ENCODE measurements at regions not wholly inside any gene's neighbourhood (a gene's known extent, or its start where the extent isn't known, plus 50 kb on each side); places are given as distances from the start of the nearest gene placed in this dataset.
"Not testable (repeated sequence)": the region's sequence is repeated elsewhere in the genome, so short reads cannot be mapped to it uniquely, and the experiment has no call there.

DNA sequence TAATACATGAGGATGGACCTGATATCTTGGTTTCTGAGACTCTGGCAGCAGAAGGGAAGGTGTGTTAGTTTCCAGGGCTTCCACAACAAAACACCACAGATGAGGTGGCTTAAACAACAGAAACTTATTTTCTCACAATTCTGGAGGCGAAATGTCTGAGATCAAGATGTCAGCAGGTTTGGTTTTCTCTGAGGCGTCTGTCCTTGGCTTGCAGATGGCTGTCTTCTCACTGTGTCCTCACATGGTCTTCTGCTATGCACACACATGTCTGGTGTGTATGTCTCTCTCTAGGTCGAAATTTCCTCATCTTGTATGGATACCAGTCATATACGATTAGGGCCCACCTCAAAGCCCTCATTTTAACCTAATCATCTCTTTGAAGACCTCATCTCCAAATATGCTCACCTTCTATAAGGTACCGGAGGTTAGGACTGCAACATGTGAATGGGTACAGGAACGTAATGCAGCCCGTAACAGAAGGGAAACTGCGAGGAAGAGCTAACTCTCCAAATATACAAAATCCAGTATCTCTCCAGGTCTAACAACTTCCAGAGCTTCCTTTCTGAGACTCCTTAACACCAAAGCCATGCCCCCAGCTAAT lies 139.8 kb upstream of the SMARCA2 start:
- DNase-seq (ENCODE audit: low spot score): no peak

DNA sequence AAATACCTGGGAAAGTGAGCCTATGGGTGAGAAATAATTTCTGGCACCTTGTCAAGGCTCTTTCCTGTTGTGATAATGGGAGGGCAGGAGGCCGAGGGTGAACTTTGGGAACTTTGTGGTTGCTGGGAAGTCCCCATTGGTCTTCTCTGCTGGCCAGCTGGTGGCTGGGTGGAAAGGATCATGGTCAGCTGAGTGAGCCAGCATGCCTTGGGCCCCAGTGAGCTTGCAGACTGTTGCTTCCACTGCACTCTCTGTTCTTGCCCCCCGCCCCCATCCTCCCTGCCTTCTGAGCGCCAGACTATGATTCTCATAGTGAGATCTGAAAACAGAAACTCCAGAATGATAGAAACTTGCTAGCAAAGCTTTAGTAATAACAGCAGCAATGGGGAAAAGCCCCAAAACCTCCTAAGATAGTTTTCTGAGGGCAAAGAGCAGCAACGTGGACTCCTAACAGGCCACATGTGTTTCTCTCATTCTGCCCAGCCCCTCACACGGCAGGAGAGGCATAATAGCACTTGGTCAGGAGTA lies 139.2 kb upstream of the SMARCA2 start:
- DNase-seq (ENCODE audit: low spot score): no peak

DNA sequence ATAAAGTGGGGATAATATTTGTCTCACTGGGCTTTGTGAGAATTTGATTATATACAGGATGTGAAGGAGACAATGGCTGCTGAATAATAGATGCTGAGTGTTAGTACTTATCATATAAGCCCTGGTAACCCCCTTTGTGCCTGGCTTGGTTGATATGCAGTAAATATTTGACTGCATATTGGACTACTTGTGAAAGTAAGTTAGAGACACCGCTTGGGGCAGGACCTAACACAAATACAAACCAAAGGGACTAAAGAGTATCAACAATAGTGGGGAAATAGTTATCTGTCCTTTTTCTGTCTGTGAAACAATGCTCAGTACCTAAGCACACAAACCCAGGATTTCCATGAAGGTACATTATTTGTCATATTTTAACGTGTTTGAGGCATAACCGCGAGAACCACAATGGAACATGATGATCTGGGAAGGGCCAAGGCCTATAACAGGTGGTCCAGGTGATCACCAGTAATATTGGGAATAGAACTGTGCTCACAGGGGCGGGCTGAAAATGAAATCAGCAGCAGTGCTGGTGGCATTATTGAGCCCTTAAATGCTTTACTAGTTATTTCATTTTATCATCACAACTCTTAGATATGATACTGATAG lies 138.2 kb upstream of the SMARCA2 start:
- no peak for DNase-seq (ENCODE audit: low spot score)

DNA sequence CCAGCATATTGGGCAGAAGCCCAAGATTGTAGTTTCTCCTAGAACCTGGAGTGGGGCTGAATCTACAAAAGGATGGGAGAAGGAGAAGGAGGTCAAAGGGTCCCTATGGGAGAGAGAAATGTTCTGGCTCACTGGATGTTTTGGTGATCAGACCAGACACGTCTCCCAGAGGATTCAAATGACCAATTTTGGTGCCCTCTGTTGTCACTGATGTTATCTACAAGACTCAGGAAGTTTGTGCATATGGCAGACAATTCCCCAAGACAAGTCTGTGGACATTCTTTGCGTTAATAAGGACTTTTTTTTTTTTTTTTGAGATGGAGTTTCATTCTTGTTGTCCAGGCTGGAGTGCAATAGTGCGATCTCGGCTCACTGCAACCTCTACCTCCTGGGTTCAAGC lies 137.2 kb upstream of the SMARCA2 start:
- DNase-seq (ENCODE audit: low spot score): no peak

DNA sequence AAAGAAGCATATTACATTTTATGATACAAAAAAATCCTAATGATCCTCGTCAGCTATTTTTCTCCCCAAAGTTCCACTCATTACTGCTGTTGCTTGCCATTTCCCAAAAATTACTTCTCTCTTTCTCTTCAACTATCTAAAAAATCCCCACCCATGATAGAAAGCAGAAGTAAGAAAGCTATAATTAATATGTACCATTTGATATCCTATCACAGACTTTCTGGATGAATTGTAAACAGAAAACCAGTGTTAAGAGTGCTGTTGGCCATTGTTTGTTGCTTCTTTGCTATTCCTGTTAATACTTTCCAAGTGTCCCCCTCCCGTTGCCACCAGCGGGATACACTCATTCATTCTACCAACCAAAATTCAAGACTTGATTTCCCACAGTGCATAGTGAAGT lies 136.3 kb upstream of the SMARCA2 start:
- no peak for DNase-seq (ENCODE audit: low spot score)

DNA sequence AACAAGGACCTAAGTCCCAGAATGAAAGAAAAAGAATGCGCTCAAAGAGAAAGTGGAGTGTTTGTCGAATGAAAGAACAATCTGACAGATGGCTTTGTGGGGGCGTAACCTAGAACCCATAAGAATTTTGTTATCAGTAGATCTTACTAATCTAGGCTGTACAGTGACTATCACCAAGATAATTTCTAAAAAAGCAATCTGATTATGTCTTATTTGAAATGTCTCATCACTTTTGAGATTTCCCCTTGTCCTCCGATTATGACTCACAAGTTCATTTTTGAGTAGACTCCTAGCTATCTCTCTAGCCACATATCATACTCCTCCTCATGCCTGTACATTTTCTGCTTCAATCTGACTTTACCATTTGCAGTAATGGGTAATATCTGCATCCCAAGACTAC lies 135.6 kb upstream of the SMARCA2 start:
- no peak for DNase-seq (ENCODE audit: low spot score)

DNA sequence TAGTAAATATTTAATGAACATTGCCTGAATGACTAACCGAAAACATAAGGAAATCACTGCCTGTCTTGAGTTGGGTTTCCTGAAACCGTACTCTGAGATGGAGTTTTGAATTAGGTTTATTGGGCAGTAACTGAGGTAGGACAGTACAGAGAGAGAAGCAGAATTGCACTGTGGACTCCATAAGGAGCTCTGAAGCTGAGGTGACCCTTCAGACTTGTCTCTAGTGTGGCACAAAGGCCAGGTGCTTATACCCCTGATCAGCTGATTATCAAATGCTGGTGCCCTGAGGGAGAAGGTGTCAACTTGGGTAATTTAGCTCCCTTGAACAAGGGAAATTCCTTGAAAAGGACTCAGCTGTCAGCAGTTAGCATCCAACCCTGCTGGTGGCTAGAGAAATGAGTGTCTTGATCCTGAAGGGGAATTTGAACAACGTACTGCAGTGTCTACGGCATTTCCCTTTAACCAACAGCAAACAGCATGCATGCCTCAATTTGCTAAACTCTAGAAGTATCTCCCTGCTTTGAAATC lies 135.0 kb upstream of the SMARCA2 start:
- DNase-seq (ENCODE audit: low spot score): no peak

DNA sequence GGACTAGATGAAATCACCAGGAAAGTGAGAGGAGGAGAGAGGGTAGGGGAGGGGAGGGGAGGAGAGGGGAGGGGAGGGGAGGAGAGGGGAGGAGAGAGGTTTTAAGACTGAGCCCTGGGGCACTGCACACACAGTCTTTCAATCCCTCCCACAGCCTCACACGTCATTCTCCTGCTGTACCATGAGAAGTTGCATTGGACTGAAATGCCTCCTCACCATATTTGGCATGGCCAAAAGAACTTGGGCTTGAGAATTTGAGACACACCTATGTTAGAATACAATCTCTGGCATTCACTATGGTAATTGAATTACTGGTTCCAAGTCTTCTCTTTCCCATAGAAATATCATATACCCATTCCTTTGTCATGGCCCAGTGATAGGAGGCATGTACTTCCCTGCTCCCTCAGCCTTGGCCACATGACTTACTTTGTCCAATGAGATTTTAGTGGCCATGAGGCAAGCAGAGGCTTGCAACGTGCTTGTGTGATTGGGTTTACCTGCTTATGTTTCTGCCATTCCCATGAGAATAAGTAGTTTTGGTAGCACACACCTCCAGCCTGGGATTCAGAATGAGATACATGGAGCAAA lies 133.3 kb upstream of the SMARCA2 start:
- DNase-seq (ENCODE audit: low spot score): no peak

DNA sequence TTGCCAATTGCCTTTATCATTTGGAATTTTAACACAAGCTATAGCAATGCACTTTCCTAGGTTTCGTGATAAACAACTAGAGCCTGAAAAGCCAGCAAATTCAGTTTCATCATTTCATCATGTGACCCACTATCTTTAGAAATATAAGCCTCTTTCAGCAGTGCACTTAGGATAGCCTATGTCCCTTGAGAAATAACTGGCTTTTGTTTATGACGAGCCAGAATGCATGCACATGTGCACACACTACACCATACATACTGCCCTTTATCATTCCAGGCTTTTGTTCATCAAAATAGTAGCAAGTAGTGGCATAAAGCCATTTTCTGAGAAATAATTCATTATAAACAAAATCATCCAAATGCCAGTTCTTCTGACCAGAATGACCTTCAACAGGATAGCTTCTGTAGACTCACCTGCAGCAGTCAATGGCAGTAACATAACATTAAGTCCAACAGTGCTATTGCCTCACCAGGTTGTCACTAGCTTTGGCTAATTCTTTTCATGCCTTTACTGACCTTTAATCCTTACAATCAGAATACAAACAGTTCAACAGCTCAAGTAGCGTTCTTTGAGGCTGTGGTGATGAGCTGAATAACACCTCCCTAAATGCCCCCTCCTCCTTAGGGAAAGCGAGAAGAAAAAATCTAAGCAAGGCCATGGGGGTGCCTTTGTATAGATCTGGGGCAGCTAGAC lies 132.3 kb upstream of the SMARCA2 start:
- DNase-seq (ENCODE audit: low spot score): no peak

DNA sequence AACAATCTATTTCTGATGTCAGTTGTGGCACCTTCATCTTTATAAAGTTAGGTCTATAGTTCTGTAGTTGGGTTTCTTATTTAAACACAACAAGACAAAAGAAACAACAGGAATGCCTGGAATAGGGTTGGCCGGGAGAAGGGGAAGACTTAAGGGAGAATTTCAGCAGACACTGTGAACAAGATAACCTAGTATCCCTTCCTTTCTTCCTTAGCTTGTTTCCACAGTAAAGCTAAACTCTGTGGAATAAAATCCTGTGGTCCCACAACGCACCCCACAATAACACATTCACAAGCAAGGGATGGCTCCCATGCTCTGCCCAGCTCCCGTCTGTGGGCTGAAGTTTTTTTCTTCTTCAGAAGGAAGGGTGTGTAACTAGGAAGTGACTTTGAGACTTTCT lies 124.9 kb upstream of the SMARCA2 start:
- no peak for DNase-seq (ENCODE audit: low spot score)

DNA sequence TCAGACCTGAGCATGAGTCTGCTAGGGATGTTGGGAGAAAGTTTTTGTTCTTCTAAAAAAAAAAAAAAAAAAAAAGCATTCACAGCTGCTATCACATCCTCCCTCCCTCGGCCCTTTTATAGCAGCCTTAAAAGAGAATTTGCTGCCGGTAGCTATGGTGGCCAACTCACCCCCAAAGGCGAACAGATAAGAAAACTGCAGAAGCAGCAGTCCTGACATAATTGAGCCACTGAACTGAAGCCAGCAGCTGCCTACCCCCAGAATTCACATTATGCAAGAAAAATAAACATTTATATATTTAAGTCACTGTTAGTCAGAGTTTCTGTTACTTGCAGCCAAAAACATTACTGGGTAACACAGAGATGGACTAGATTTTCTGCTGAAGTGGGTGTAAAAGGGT lies 124.3 kb upstream of the SMARCA2 start:
- no peak for DNase-seq (ENCODE audit: low spot score)

DNA sequence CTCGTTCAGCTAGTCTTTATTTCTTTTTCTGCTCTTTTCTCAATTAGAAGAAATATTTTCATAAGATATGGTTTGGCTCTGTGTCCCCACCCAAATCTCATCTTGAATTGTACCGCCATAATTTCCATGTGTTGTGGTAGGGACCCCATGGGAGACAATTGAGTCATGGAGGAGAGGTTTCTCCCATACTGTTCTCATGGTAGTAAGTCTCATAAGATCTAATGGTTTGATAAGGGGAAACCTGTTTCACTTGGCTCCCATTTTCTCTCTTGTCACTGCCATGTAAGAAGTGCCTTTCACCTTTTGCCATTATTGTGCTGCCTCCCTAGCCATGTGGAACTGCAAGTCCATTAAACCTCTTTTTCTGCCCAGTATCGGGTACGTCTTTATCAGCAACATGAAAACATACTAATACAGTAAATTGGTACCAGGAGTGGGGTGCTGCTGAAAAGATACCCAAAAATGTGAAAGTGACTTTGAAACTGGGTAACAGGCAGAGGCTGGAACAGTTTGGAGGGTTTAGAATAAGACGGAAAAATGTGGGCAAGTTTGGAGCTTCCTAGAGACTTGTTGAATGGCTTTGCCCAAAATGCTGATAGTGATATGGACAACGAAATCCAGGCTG lies 112.0 kb upstream of the SMARCA2 start:
- DNase-seq (ENCODE audit: low spot score): not testable (repeated sequence)

DNA sequence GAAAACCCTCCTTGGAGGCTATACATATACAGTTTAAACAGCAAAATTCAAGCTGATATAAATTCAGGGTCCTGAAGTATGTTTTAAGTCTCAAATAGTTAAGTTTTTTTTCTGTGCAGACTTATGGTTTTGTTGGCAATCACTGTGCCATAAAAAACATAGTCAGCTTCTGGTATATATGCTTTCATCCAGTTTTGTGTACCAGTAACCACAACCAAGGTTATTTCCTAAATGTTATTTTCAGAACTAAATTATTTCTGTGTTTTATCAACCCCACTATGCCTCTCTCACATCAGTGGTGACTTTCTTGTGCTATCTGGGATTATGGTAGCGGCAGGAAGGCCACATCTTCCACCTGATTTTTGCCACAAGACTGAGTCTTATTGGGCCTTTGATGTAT lies 107.7 kb upstream of the SMARCA2 start:
- no peak for DNase-seq (ENCODE audit: low spot score)

DNA sequence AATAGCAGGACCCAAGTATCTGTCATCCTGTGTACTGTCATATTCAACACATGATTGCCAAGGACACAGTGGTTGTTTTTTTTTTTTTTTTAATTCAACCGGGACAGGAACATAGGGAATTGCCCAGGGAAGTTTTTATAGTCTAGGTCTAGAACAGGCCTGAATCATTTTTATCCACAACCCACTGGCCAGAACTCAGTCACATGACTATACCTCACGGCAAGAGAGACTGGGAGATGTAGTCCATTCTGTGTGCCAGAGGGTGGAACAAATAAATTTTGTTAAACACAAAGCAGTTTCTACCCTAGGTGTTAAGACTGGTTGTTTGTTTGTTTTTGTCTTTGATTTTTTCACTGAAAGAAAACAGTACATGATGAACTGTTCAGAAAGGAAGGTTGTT lies 105.8 kb upstream of the SMARCA2 start:
- no peak for DNase-seq (ENCODE audit: low spot score)

DNA sequence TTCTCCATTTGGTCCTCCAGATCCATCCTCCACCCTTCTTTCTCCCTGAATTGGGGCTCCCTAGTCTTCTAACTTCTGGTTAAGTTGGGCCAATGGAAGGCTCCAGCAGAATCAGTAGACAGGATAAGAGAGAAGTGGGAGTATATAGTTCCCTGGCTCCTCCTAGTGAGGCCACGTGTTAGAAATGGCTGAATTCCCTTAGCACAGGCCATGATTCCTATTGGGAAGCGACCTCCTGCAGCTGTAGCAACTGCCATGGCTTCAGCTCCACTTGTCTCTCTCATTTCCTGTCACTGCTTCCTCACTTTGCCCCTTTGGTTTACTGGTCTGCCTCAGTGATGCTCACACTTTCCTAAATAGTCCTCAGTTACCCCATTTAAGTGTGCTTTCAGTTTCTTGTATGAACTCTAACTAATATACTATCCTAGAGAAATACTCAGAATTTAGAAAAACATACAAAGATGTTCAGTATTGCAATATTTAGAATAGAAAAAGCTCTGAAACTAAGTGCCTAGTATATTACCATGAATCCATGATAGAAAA lies 104.8 kb upstream of the SMARCA2 start:
- DNase-seq (ENCODE audit: low spot score): no peak

DNA sequence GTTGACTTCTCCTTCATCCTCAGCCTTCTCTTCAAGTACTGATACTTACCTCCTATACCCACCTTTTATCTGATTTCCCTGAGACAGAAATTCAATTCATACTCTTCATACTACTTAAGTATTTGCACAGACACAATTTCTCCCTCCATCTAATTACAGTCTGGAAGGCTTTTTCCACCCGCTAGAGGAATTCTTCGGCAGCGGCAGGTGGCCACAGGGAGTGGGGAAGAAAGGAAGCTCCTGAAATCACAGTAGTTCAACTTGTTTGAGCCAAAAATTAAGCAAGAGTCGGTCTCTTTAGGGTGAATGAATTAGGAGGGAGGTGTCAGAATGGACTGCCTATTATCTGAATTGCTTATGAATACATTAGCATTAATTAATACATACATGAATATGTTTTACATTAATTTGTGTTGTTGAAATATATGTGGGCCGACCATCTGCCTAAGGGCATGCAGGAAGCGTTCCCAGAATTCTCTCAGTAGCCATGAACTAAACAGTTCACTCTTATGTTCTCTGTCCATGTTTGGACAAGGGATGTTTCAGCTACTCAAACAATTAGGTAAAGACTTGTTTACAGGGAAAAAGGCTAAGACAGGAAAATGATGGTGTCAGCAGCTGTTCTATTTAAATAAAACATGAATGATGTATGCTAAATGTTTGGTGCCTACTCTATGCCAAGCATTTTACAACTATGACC lies 101.4 kb upstream of the SMARCA2 start:
- DNase-seq (ENCODE audit: low spot score): no peak

DNA sequence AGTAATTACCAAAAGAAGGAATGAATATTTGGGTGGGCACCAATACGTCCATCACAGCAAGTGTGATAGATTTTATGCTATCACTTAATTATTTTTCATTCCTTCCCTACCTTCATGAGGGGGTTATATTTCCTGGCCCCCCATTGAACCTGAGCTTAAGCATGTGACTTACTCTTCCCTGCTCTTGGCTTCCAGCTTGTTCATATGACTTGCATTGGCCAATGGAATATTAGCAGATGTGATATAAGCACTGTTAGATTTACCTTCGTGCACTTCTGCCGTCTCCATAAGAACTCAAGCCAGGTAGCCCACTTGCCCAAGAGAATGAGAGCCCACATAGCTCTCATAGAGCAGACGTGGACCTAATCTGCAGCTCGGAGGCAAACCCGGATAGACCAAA lies 99.1 kb upstream of the SMARCA2 start:
- no peak for DNase-seq (ENCODE audit: low spot score)

DNA sequence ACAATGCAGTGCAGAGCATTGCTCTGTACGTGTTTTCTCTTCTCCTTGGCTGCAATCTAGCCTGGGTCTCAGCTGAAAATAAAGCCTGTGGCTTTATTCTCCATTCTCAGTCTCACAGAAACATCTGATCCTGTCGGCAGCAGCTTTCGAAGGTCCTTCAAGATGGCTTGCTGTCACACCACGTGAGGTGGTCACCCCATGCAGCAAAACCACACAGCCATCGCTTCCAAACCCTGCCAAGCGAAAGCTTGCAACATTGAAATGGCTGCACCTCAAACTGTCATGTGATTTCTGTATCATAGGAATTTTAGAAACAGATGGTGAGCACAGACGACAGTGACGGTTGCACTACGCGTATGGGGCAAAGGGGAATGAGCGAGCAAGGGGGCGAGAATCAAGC lies 98.5 kb upstream of the SMARCA2 start:
- no peak for DNase-seq (ENCODE audit: low spot score)

DNA sequence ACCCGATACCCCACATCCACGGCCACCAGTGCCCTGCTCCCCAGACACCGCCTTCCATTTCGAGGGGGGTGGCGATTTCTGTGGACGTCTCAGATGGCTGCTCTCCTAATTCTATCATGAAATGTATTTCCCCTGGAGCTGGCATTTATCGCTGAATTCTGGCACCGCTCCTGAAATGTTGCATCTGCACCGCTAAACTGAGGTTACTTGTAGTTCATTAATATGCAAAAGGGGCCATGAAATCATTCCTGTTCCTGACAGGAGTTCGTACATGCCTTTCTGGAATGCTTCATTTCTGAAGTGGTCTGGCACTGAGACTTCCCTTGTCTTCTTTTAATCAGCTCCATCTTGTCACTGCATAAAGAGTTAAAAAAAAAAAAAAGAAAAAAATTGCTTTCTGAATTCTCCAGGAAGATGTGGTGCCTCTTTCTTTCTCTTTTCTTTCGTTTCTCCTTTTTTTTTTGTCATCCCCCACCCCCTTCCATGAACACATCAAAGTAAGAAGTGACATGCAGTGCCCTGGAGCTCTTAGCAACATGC lies 97.7 kb upstream of the SMARCA2 start:
- no peak for DNase-seq (ENCODE audit: low spot score)

DNA sequence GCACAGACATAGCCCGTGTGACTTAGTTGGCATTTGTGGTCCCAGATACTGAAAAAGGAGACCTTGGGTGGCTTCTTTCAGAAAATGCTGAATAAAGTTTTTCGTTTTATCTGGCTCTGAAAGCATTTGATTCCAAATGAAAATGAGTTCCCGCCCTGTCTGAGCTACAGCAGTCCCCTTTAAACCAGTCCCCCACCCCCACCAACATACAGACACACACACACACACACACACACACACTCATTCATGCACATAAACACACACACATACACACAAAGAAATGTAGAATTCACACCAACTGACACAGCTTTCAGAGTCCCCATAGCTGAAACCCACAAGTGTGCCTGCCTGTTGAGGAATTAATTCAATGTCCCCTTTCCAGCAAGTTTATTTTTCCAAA lies 97.0 kb upstream of the SMARCA2 start:
- no peak for DNase-seq (ENCODE audit: low spot score)

DNA sequence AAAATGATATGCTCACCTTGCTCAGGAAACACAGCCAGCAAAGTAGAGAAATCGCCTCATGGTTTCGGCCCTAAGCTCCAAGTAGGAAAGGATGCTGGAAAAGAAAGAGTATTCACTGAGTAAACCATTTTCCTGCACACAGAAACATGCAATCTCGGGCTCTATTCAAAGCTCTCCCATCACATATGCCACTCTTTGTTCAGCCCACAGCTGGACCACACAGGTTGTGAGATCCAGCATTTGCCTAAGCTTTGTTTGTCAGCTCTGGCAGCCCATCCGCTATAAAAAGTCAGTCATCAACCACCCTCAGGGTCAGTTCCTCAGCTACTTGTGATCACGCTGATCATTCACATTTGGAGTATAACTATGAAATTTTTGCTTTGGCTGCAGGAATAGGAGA lies 96.5 kb upstream of the SMARCA2 start:
- DNase-seq (ENCODE audit: low spot score): no peak

Measured in germinal center (tissue), 1 donor.